ENCODE measurements at regions not wholly inside any gene's neighbourhood (a gene's known extent, or its start where the extent isn't known, plus 50 kb on each side); places are given as distances from the start of the nearest gene placed in this dataset.

GRCh38 chr5:5941486-5941885 lies 436.9 kb downstream of the MED10 start:
- intact Hi-C loops (cut with micrococcal nuclease; ENCODE audit: unreplicated experiment), result no loop called here
- no peaks in the 10 kb centered on the region for H3K9me3 ChIP-seq (ENCODE audit: low read depth, low read length, poor library complexity, severe bottlenecking)
- H3K27me3 ChIP-seq (replicated peaks; ENCODE audit: insufficient read depth, low read depth, low read length, poor library complexity), result no peaks in the 10 kb centered on the region
- no peaks in the 10 kb centered on the region for H3K36me3 ChIP-seq (ENCODE audit: insufficient read depth, low read length, poor library complexity, severe bottlenecking)
- BruUV-seq (replicated peaks), result no TSS peak
- no peaks in the 10 kb centered on the region for H3K4me1 ChIP-seq (ENCODE audit: insufficient read depth, low read length, poor library complexity, severe bottlenecking)
- ChIA-PET CTCF (no interaction called here), POLR2A (ENCODE audit: low non-redundant PET) (no interaction called here)
- H3K27ac ChIP-seq (ENCODE audit: low read depth, low read length, poor library complexity, severe bottlenecking), result no peak overlapping the region
- no peak overlapping the region for H3K4me3 ChIP-seq (ENCODE audit: low read depth, low read length, poor library complexity, severe bottlenecking)
- no peak for TF ChIP-seq EZH2 (IDR thresholded peaks at IDR 0.05; ENCODE audit: borderline replicate concordance, low read depth, low read length, poor library complexity, severe bottlenecking)
- TF ChIP-seq, protein P1, sequence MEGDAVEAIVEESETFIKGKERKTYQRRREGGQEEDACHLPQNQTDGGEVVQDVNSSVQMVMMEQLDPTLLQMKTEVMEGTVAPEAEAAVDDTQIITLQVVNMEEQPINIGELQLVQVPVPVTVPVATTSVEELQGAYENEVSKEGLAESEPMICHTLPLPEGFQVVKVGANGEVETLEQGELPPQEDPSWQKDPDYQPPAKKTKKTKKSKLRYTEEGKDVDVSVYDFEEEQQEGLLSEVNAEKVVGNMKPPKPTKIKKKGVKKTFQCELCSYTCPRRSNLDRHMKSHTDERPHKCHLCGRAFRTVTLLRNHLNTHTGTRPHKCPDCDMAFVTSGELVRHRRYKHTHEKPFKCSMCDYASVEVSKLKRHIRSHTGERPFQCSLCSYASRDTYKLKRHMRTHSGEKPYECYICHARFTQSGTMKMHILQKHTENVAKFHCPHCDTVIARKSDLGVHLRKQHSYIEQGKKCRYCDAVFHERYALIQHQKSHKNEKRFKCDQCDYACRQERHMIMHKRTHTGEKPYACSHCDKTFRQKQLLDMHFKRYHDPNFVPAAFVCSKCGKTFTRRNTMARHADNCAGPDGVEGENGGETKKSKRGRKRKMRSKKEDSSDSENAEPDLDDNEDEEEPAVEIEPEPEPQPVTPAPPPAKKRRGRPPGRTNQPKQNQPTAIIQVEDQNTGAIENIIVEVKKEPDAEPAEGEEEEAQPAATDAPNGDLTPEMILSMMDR (conservative IDR thresholded peaks at IDR 0.05; ENCODE audit: low read depth, low read length), result no peak
- DNase-seq (ENCODE audit: low spot score), result no peak

- Histone ChIP-seq H3K4me1 (ENCODE audit: insufficient read depth, low read length, poor library complexity, severe bottlenecking) (no peaks in the 10 kb centered on the region), H3K36me3 (ENCODE audit: insufficient read depth, low read length, poor library complexity, severe bottlenecking) (no peaks in the 10 kb centered on the region), H3K27me3 (replicated peaks; ENCODE audit: insufficient read depth, low read depth, low read length, poor library complexity) (no peaks in the 10 kb centered on the region), H3K27ac (ENCODE audit: low read depth, low read length, poor library complexity, severe bottlenecking) (no peak overlapping the region), H3K4me3 (ENCODE audit: low read depth, low read length, poor library complexity, severe bottlenecking) (no peak overlapping the region), H3K9me3 (ENCODE audit: low read depth, low read length, poor library complexity, severe bottlenecking) (no peaks in the 10 kb centered on the region)
- intact Hi-C loops (cut with micrococcal nuclease; ENCODE audit: unreplicated experiment), result no loop called here
- DNase-seq (ENCODE audit: low spot score), result no peak
- CTCF ChIA-PET, result no interaction called here
- POLR2A ChIA-PET (ENCODE audit: low non-redundant PET), result no interaction called here
- no peak for TF ChIP-seq EZH2 (IDR thresholded peaks at IDR 0.05; ENCODE audit: borderline replicate concordance, low read depth, low read length, poor library complexity, severe bottlenecking)
- TF ChIP-seq, protein P1 (conservative IDR thresholded peaks at IDR 0.05; ENCODE audit: low read depth, low read length), result no peak
- no TSS peak for BruUV-seq (replicated peaks)
Observed at GRCh38 chr5:5939759-5940370, 438.5 kb downstream of the MED10 start.

- TF ChIP-seq, protein P1 (conservative IDR thresholded peaks at IDR 0.05; ENCODE audit: low read depth, low read length), result no peak
- TF ChIP-seq EZH2 (IDR thresholded peaks at IDR 0.05; ENCODE audit: borderline replicate concordance, low read depth, low read length, poor library complexity, severe bottlenecking), result no peak
- intact Hi-C loops (cut with micrococcal nuclease; ENCODE audit: unreplicated experiment), result no loop called here
- H3K27ac ChIP-seq (ENCODE audit: low read depth, low read length, poor library complexity, severe bottlenecking), result no peak overlapping the region
- no peaks in the 10 kb centered on the region for H3K9me3 ChIP-seq (ENCODE audit: low read depth, low read length, poor library complexity, severe bottlenecking)
- H3K27me3 ChIP-seq (replicated peaks; ENCODE audit: insufficient read depth, low read depth, low read length, poor library complexity), result no peaks in the 10 kb centered on the region
- CTCF ChIA-PET, result no interaction called here
- H3K4me3 ChIP-seq (ENCODE audit: low read depth, low read length, poor library complexity, severe bottlenecking), result no peak overlapping the region
- H3K4me1 ChIP-seq (ENCODE audit: insufficient read depth, low read length, poor library complexity, severe bottlenecking), result no peaks in the 10 kb centered on the region
- BruUV-seq (replicated peaks), result no TSS peak
- POLR2A ChIA-PET (ENCODE audit: low non-redundant PET), result no interaction called here
- no peak for DNase-seq (ENCODE audit: low spot score)
- no peaks in the 10 kb centered on the region for H3K36me3 ChIP-seq (ENCODE audit: insufficient read depth, low read length, poor library complexity, severe bottlenecking)
Observed at GRCh38 chr5:5933651-5934050, 444.7 kb downstream of the MED10 start.
